ENCODE measurements at regions not wholly inside any gene's neighbourhood (a gene's known extent, or its start where the extent isn't known, plus 50 kb on each side); places are given as distances from the start of the nearest gene placed in this dataset.

DNA sequence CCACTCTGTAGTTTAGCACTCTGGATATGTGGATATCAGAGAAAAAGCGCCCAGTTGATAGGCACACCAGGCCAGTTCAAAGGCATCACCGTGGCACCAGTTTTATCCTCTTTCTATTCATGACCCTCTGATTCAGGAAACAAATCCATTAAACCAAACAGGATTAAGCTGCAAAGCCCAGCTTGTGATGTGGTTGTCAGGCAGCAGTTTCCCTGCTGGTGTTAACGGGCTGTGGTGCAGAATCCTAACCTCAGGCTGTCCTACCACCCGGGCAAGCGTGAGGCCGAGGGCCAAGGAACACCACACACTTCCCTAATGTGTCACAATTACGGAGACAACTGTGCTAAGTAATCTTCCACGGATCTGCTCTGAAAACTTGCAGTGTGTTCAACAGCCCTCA lies 209.1 kb downstream of the OLFM4 start:
- intact Hi-C loops (cut with micrococcal nuclease), result no loop called here
- no peak for DNase-seq (ENCODE audit: low spot score)
- Mint-ChIP-seq H3K4me1 (ENCODE audit: low read depth) (no peaks in the 10 kb centered on the region), H3K36me3 (ENCODE audit: low read depth) (no peaks in the 10 kb centered on the region), H3K27me3 (ENCODE audit: insufficient read depth) (no peaks in the 10 kb centered on the region), H3K9me3 (no peaks in the 10 kb centered on the region), H3K27ac (no peak overlapping the region), H3K4me3 (no peak overlapping the region)

DNA sequence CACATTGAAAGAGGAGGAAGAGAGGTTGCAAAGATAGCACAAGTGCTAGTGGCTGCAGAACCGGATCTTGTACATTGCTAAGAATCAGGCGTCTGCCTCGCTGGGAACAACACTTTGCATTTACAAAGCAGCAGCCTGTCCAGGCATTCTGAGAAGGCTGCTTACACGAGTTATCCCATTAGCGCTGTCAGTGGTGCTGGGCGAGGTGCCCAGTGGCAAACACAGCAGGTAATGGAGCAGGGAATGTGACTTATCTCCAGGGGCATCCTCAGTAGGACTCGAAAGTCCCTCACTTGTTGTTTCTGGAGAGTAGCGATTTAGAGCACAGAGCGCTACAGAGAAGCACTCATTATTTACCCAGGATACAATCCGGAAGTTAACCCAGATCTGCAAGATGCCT lies 209.6 kb downstream of the OLFM4 start:
- intact Hi-C loops (cut with micrococcal nuclease), result no loop called here
- Mint-ChIP-seq H3K9me3 (no peaks in the 10 kb centered on the region), H3K27me3 (ENCODE audit: insufficient read depth) (no peaks in the 10 kb centered on the region), H3K4me3 (no peak overlapping the region), H3K27ac (no peak overlapping the region), H3K4me1 (ENCODE audit: low read depth) (no peaks in the 10 kb centered on the region), H3K36me3 (ENCODE audit: low read depth) (no peaks in the 10 kb centered on the region)
- no peak for DNase-seq (ENCODE audit: low spot score)

DNA sequence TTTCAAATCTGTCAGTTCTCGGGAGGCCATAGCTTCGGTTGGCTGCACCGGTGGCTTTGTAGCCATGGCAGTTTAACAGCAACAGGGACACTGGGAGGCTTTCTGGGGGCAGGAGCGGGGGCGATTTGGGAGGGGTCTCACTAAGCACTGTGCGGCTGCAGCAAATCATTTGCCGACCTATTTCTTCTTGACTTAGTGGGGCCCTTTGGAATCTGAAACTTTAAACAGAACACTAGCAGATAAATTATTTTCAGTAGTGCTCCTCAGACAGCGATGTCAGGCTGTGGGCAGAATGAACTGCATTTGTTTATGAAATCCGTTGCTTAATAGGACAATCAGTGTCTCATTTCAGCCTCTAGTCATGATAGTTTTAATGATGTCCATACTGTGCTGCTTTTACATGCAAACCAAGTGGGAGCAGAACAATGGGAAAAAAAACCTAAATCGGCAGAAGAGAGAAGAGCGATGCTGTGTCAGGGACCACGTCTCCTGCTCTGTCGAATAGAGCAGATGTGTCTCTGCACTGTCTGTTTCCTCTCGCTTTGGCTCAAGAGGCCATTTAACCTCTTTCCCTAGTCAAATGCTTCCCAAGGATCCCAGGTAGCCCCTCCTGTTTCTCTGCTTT lies 211.9 kb downstream of the OLFM4 start:
- Mint-ChIP-seq H3K4me3 (no peak overlapping the region), H3K27ac (no peak overlapping the region), H3K36me3 (ENCODE audit: low read depth) (no peaks in the 10 kb centered on the region), H3K9me3 (no peaks in the 10 kb centered on the region), H3K27me3 (ENCODE audit: insufficient read depth) (no peaks in the 10 kb centered on the region), H3K4me1 (ENCODE audit: low read depth) (no peaks in the 10 kb centered on the region)
- intact Hi-C loops (cut with micrococcal nuclease), result no loop called here
- DNase-seq (ENCODE audit: low spot score), result no peak

DNA sequence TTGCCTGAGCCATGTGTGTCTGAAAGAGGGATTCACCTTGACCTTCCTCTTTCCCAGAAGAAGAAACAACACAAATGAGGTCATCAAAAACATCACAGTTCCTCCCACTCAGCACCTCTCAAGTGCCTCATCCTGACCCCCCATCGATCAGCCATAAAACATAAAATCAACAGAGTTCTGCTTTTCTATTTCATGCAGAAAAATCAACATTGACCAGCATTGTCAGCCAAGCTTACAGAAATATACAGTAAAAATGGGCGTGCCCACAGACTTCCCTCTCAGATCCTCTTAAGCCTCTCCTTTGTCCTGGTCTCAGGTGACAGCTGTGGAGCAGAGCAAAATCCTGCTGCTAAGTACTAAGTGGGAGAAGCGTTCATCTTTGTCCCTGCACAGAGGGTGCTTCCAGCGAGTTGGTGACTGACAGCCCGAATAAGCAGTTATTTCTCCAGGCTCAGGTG lies 213.3 kb downstream of the OLFM4 start:
- H3K4me3 Mint-ChIP-seq, result no peak overlapping the region
- DNase-seq (ENCODE audit: low spot score), result no peak

DNA sequence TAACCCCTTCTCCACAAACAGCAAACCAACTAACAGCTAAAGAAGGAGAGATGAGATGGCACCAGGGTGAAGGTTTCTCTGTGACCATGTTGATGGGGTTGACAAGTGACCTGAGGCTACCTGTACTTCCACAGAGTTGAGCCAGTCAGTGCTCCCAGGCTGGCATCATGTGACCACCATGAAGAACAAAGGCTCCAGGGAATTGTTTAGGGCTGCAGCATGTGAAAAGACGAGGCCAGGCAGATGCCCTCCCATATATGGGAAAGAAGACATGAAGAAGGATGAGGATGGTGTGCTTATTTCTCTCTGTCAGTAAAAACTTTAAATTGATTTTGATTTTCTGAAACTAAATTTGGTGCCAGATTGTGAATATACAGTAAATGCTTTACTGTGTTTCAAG lies 220.6 kb downstream of the OLFM4 start:
- H3K9me3 Mint-ChIP-seq, result no peaks in the 10 kb centered on the region

More for the DNA sequence above, 213.3 kb downstream of the OLFM4 start:
- H3K36me3 Mint-ChIP-seq (ENCODE audit: low read depth), result no peaks in the 10 kb centered on the region
- H3K4me1 Mint-ChIP-seq (ENCODE audit: low read depth), result no peaks in the 10 kb centered on the region
- no peaks in the 10 kb centered on the region for H3K9me3 Mint-ChIP-seq
- H3K27ac Mint-ChIP-seq, result no peak overlapping the region
- intact Hi-C loops (cut with micrococcal nuclease), result no loop called here
- H3K27me3 Mint-ChIP-seq (ENCODE audit: insufficient read depth), result no peaks in the 10 kb centered on the region

DNA sequence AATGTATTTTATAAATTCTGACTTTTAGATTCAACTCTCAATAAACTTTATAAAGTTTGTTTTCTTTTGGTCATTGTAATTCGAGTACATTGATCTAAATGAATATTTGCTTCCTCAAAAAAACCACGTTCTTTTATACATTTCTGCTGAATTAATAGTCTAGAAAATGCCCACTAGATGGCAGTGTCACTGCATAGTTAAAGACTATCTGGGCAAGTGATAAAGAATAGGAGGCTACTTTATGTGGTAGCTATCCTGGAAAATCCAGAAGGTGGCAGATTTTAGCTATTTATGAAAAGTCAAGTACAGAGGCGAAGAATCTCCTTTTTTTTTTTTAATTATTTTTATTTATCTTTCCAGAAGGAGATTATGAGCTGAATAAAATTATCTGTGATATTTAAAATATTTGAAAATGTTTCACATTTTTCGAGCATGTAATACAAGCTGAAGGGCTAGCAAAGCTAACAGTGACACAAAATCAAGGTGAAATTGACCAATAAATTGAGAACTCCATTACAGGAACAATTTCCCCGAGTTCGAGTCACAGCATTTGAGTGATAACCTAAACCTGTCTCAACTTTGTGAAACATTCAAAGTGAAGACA lies 221.8 kb downstream of the OLFM4 start:
- H3K27ac Mint-ChIP-seq, result no peak overlapping the region
- intact Hi-C loops (cut with micrococcal nuclease), result loop anchor here (1.0 kb wide), 1 partner anchor 532 kb away; no protein-coding TSS in a partner anchor
- no peak for DNase-seq (ENCODE audit: low spot score)

More for the DNA sequence above, 220.6 kb downstream of the OLFM4 start:
- H3K27me3 Mint-ChIP-seq (ENCODE audit: insufficient read depth), result no peaks in the 10 kb centered on the region
- no peak overlapping the region for H3K27ac Mint-ChIP-seq
- no peak overlapping the region for H3K4me3 Mint-ChIP-seq
- H3K4me1 Mint-ChIP-seq (ENCODE audit: low read depth), result no peaks in the 10 kb centered on the region
- no peaks in the 10 kb centered on the region for H3K36me3 Mint-ChIP-seq (ENCODE audit: low read depth)
- no peak for DNase-seq (ENCODE audit: low spot score)
- intact Hi-C loops (cut with micrococcal nuclease), result no loop called here

DNA sequence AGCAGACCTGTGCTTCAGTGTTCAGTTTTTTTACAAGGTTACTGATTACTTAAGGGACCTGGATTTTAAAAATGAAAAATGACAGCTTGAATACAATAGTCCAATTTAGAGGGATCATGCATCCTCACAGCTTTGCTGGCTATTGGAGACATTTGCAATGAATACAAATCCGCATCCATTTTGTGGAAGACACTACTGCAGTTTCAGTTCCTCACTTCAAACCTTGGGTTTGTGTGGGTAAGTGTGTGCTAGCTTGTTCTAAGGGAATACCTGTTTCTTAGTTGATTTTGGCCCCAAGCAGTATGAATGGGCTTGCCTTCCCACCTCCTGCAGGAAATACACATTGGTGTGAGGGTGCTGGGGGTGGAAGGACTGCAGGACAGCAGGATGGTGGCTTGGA lies 222.4 kb downstream of the OLFM4 start:
- DNase-seq (ENCODE audit: low spot score), result no peak
- Mint-ChIP-seq H3K36me3 (ENCODE audit: low read depth) (no peaks in the 10 kb centered on the region), H3K4me3 (no peak overlapping the region), H3K4me1 (ENCODE audit: low read depth) (no peaks in the 10 kb centered on the region), H3K27me3 (ENCODE audit: insufficient read depth) (no peaks in the 10 kb centered on the region), H3K9me3 (no peaks in the 10 kb centered on the region), H3K27ac (no peak overlapping the region)
- intact Hi-C loops (cut with micrococcal nuclease), result loop anchor here (1.0 kb wide), 1 partner anchor 531 kb away; no protein-coding TSS in a partner anchor

More for the DNA sequence above, 221.8 kb downstream of the OLFM4 start:
- H3K4me1 Mint-ChIP-seq (ENCODE audit: low read depth), result no peaks in the 10 kb centered on the region
- no peaks in the 10 kb centered on the region for H3K36me3 Mint-ChIP-seq (ENCODE audit: low read depth)
- H3K9me3 Mint-ChIP-seq, result no peaks in the 10 kb centered on the region
- H3K27me3 Mint-ChIP-seq (ENCODE audit: insufficient read depth), result no peaks in the 10 kb centered on the region
- no peak overlapping the region for H3K4me3 Mint-ChIP-seq

DNA sequence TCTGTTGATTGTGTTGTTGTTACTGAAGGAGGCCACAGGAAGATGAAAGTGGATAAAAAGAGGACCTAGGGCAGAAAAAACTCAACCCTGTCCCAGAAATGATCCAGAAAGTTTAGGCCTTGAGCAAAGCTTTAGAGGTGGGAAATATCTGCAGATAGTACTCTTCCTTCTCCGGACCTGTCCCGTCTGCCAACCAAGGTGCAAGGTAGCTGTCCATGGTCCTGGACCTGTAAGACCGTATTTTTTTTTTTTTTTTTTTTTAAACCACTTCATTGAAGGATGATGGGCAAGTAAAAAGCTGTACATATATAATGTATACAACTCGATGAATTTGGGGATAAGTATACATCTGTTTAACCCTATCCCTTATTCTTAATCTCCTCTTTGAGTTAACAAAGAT lies 225.9 kb downstream of the OLFM4 start:
- Mint-ChIP-seq H3K27me3 (ENCODE audit: insufficient read depth) (no peaks in the 10 kb centered on the region), H3K27ac (no peak overlapping the region), H3K36me3 (ENCODE audit: low read depth) (no peaks in the 10 kb centered on the region), H3K9me3 (no peaks in the 10 kb centered on the region), H3K4me3 (no peak overlapping the region), H3K4me1 (ENCODE audit: low read depth) (no peaks in the 10 kb centered on the region)
- DNase-seq (ENCODE audit: low spot score), result no peak
- intact Hi-C loops (cut with micrococcal nuclease), result no loop called here

DNA sequence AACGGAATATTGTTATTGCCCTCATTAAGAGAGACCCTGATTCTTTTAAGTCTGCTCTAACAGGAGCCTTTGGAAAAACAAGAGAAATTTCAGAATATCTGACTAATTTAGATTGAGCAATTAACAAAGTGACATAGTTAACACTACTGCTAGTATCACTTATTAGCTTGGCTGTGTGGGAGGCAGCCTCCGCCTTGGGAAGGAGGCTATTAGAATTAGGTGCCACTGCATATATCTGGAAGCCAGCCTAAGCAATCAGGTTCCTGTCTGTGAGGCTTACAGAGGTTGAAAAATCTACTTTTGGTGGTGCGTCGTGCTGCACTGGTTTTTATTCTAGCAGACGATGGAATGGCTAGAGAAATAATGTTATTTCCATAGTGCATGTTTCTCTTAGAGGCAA lies 227.2 kb downstream of the OLFM4 start:
- Mint-ChIP-seq H3K4me1 (ENCODE audit: low read depth) (no peaks in the 10 kb centered on the region), H3K27ac (no peak overlapping the region), H3K9me3 (no peaks in the 10 kb centered on the region), H3K36me3 (ENCODE audit: low read depth) (no peaks in the 10 kb centered on the region), H3K27me3 (ENCODE audit: insufficient read depth) (no peaks in the 10 kb centered on the region), H3K4me3 (no peak overlapping the region)
- intact Hi-C loops (cut with micrococcal nuclease), result no loop called here
- no peak for DNase-seq (ENCODE audit: low spot score)

DNA sequence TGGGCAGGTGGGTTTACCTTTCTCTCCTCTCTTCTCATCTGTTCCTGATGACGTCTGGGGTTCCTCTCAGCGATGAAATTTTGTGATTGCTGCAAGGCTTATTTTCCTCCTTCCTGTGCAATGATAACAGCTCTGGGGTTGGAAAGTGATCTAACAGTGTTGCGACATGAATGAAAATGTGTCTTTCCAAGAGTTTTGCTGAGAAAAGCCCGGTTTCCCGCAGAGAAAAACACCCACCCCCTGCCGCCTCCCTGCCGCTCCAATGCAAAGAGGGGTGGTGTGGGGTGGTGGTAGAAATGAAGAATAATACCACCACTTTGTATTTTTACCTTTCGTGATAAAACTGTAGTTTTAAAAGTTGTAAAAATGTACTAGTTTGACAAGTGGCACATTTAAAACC lies 232.0 kb downstream of the OLFM4 start:
- no peak for DNase-seq (ENCODE audit: low spot score)
- H3K36me3 Mint-ChIP-seq (ENCODE audit: low read depth), result no peaks in the 10 kb centered on the region
- H3K4me1 Mint-ChIP-seq (ENCODE audit: low read depth), result no peaks in the 10 kb centered on the region
- intact Hi-C loops (cut with micrococcal nuclease), result no loop called here
- no peaks in the 10 kb centered on the region for H3K9me3 Mint-ChIP-seq
- H3K4me3 Mint-ChIP-seq, result no peak overlapping the region
- no peaks in the 10 kb centered on the region for H3K27me3 Mint-ChIP-seq (ENCODE audit: insufficient read depth)
- no peak overlapping the region for H3K27ac Mint-ChIP-seq

DNA sequence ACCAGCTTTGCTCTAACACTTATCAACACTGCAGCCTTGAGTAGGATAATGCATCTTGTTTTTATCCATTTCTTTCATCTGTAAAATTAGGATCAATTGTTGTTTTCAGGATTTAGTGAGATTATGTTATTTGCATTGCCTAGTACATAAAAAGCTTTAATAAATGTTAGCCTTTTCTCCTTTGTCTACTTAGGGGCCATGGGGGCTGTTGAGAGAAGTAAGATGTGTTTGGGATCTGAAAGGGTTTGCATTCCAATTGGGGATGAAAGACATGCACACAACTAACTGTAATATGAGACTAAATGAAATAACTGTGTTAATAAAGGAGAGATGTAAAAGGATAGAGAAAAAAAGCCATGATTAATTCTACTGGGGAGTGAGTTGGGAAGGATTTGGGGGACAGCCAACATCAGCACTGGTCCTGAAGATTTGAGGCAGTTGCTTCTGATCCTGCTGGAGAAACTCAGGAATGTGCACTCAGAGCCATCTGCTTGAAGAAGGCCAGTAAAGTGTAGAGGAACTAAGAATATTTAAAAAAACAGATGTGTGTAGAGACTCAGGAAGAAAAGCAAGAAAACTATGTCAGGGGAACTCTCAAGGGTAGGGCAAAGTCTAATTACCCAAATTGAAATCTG lies 236.3 kb downstream of the OLFM4 start:
- H3K4me3 Mint-ChIP-seq, result no peak overlapping the region

DNA sequence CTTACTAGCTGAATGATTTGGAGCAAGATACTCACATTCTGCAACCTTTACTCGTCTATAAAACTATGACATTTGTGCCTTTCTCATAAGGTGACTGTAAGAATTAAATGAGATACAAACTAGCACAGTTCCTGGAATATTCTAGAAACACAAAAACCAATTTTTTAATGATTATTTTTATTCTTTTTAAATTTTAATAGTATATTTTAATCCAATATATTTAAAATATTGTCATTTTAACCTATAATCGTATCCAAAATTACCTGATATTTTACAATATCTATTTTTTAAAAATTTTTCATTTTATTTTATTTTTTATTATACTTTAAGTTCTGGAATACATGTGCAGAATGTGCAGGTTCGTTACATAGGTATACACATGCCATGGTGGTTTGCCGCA lies 238.1 kb downstream of the OLFM4 start:
- Mint-ChIP-seq H3K27ac (no peak overlapping the region), H3K36me3 (ENCODE audit: low read depth) (no peaks in the 10 kb centered on the region), H3K4me3 (no peak overlapping the region), H3K4me1 (ENCODE audit: low read depth) (no peaks in the 10 kb centered on the region), H3K9me3 (peaks cover 4% of the 10 kb centered on the region), H3K27me3 (ENCODE audit: insufficient read depth) (no peaks in the 10 kb centered on the region)
- intact Hi-C loops (cut with micrococcal nuclease), result no loop called here
- DNase-seq (ENCODE audit: low spot score), result no peak

More for the DNA sequence above, 236.3 kb downstream of the OLFM4 start:
- intact Hi-C loops (cut with micrococcal nuclease), result no loop called here
- peaks cover 3% of the 10 kb centered on the region for H3K9me3 Mint-ChIP-seq
- no peaks in the 10 kb centered on the region for H3K4me1 Mint-ChIP-seq (ENCODE audit: low read depth)
- H3K36me3 Mint-ChIP-seq (ENCODE audit: low read depth), result no peaks in the 10 kb centered on the region
- H3K27me3 Mint-ChIP-seq (ENCODE audit: insufficient read depth), result no peaks in the 10 kb centered on the region
- no peak overlapping the region for H3K27ac Mint-ChIP-seq
- DNase-seq (ENCODE audit: low spot score), result no peak

DNA sequence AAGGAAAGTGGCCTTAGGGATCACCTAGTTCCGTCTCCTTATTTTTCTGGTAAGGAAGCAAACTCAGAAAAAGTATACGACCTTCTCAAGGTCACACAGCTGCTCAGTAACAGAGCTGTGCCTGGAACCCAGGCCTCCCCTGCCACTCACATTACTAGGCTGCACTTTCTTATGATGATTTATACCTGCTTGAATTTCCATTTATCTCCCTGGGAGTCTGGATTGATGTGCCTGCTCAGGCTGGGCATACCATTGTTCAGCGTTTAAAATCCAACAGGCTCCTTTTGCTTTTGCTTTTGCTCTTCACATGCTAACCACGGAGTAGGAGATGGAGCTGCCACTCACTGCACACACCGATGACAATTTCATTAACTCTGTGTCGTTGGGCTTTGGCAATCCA lies 241.0 kb downstream of the OLFM4 start:
- Mint-ChIP-seq H3K27ac (no peak overlapping the region), H3K4me1 (ENCODE audit: low read depth) (no peaks in the 10 kb centered on the region), H3K36me3 (ENCODE audit: low read depth) (no peaks in the 10 kb centered on the region), H3K27me3 (ENCODE audit: insufficient read depth) (no peaks in the 10 kb centered on the region), H3K4me3 (no peak overlapping the region), H3K9me3 (peaks cover 4% of the 10 kb centered on the region)
- intact Hi-C loops (cut with micrococcal nuclease), result no loop called here
- DNase-seq (ENCODE audit: low spot score), result no peak
